Esophagus muscularis mucosa (tissue), 4 donors: ENCODE measurements at regions not wholly inside any gene's neighbourhood (a gene's known extent, or its start where the extent isn't known, plus 50 kb on each side); places are given as distances from the start of the nearest gene placed in this dataset.

Experiments used
- DNase-seq: peaks from one replicate; pipeline ENCODE4 v3.0.0-alpha.2; 2017; ENCODE audit errors: extremely low spot score
- H3K27ac ChIP-seq, 4 donors: fragments of 200-600 bp; sonication (generic); replicated peaks in 1 of 4; 1 replicate in 3 of 4; 2 replicates in 1 of 4; pipeline ENCODE4 v1.5.1; 2016 to 2019; ENCODE audit warnings: mild to moderate bottlenecking in 1 of 4
- H3K27me3 ChIP-seq, 4 donors: fragments of 200-600 bp; sonication (generic); one replicate each; pipeline versions ENCODE4 v1.5.1 to v1.6.0; 2016 to 2019
- H3K36me3 ChIP-seq, 4 donors: fragments of 200-600 bp; sonication (generic); one replicate each; pipeline ENCODE4 v1.5.1; 2016 to 2019
- H3K4me1 ChIP-seq, 4 donors: fragments of 200-600 bp; sonication (generic); one replicate each; pipeline ENCODE4 v1.5.1; 2016 to 2019
- H3K4me3 ChIP-seq, 4 donors: fragments of 200-600 bp; sonication (generic); 1 replicate in 2 of 4; 2 replicates in 2 of 4; pipeline ENCODE4 v1.5.1; 2016 to 2019; ENCODE audit warnings: mild to moderate bottlenecking in 4 of 4, moderate library complexity in 1 of 4
- H3K9me3 ChIP-seq, 4 donors: fragments of 200-600 bp; sonication (generic); 1 replicate in 3 of 4; 2 replicates in 1 of 4; pipeline ENCODE4 v1.5.1; 2016 to 2019
- EP300 ChIP-seq: sonication (generic); formaldehyde crosslinking; IDR thresholded peaks from one replicate; pipeline ENCODE4 v1.6.1; 2017; ENCODE audit warnings: antibody characterized with exemption
- POLR2A ChIP-seq: fragments of 450-650 bp; IDR thresholded peaks from one replicate; pipeline ENCODE4 v1.6.1; 2017; ENCODE audit warnings: antibody characterized with exemption, moderate library complexity, mild to moderate bottlenecking, low read depth
- POLR2AphosphoS5 ChIP-seq, 2 donors: sonication (generic); formaldehyde crosslinking; IDR thresholded peaks; one replicate each; pipeline ENCODE4 v1.6.1; 2017; ENCODE audit warnings: antibody characterized with exemption in 2 of 2
- WGBS: methylation state at CpG from one replicate; pipeline ENCODE4 v1.1.5; 2018; 5-methylcytosine and 5-hydroxymethylcytosine counted together
- intact Hi-C: fragments of 100-400 bp; cut with DNase I; formaldehyde crosslinking; loops from one replicate; pipeline ENCODE4 v1.15.1; 2023
- TF ChIP-seq, protein P1 (sequence below), 3 experiments: fragments of 200-600 bp in 2 of 3; fragments of 450-650 bp in 1 of 3; sonication (generic) in 2 of 3; IDR thresholded peaks; one replicate each; pipeline ENCODE4 v1.5.1; 2017 to 2019; ENCODE audit warnings: antibody characterized with exemption in 3 of 3, mild to moderate bottlenecking in 2 of 3, moderate library complexity in 1 of 3

- intact Hi-C loops = no loop called here
- H3K36me3 ChIP-seq = no peaks in the 10 kb centered on the region
- no peaks in the 10 kb centered on the region for H3K4me1 ChIP-seq
- H3K4me3 ChIP-seq = no peak overlapping the region
- DNase-seq = no peak
- H3K27me3 ChIP-seq = no peaks in the 10 kb centered on the region
- TF ChIP-seq, protein P1, sequence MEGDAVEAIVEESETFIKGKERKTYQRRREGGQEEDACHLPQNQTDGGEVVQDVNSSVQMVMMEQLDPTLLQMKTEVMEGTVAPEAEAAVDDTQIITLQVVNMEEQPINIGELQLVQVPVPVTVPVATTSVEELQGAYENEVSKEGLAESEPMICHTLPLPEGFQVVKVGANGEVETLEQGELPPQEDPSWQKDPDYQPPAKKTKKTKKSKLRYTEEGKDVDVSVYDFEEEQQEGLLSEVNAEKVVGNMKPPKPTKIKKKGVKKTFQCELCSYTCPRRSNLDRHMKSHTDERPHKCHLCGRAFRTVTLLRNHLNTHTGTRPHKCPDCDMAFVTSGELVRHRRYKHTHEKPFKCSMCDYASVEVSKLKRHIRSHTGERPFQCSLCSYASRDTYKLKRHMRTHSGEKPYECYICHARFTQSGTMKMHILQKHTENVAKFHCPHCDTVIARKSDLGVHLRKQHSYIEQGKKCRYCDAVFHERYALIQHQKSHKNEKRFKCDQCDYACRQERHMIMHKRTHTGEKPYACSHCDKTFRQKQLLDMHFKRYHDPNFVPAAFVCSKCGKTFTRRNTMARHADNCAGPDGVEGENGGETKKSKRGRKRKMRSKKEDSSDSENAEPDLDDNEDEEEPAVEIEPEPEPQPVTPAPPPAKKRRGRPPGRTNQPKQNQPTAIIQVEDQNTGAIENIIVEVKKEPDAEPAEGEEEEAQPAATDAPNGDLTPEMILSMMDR (IDR thresholded peaks at IDR 0.05) = no peak
- TF ChIP-seq EP300 (no peak), POLR2AphosphoS5 (IDR thresholded peaks at IDR 0.05) (no peak), POLR2A (no peak)
- peaks cover 0 to 12% (median 4%) of the 10 kb centered on the region in 4 donors for H3K9me3 ChIP-seq
- H3K27ac ChIP-seq = no peak overlapping the region
- 71% methylated on average over 2 of the region's 2 CpGs for WGBS
Observed at GRCh38 chr15:97077975-97078374, 747.5 kb downstream of the NR2F2 start.

DNA sequence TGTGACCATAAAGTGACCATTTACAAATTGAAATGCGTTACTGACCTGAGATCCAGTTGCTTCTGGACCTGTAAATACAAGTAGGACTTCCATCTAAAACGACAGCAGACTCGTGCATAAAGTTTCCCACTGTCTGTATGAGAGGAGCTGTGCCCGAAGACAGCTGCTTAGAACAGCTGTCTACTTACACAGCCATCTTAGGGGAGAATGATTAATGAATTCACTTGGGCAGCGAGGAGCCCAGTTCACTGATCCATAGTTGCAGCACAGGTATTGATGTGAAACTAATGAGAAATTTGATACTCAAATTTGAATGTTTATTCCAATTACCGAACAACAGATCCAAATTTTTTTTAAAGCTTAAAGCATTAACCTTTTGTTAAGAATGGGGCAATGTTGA lies 748.1 kb downstream of the NR2F2 start:
- H3K9me3 ChIP-seq = peaks cover 0 to 12% (median 4%) of the 10 kb centered on the region in 4 donors

DNA sequence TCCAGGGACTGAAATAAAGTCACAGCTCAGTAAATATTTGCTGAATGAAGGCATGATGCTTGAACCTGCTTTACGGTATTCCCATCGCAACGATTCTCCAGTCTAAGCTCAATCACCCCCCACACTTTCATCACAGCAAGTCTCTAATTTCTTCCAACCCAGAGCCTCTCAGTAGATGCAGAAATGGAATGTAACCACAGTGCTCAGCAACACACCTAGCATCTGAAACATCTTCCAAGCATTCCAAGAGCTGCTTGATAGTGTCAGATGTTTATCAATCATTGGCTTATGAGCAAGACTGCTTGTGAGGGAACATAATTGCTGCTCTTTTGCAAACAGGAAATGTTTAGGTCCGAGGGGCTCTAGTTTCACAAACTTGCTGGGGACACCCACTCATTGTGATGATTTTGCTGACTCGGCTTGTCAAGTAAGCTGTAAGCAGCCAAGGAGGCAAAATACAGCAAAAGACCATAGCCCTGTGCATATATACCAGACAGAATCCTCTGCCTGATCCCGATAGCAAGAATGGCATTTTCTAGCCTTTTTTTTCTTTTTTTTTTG lies 751.2 kb downstream of the NR2F2 start:
- TF ChIP-seq, protein P1 (IDR thresholded peaks at IDR 0.05) = no peak
- no peak for TF ChIP-seq POLR2AphosphoS5 (IDR thresholded peaks at IDR 0.05)
- no peak for TF ChIP-seq POLR2A
- no peak for TF ChIP-seq EP300
- intact Hi-C loops = no loop called here
- WGBS = 72% methylated on average over 6 of the region's 6 CpGs

More for the DNA sequence above, 748.1 kb downstream of the NR2F2 start:
- no peaks in the 10 kb centered on the region for H3K4me1 ChIP-seq
- no peaks in the 10 kb centered on the region for H3K36me3 ChIP-seq
- H3K27ac ChIP-seq = no peak overlapping the region
- intact Hi-C loops = no loop called here
- no peak for DNase-seq
- 68% methylated on average over 6 of the region's 6 CpGs for WGBS
- H3K4me3 ChIP-seq = no peak overlapping the region
- H3K27me3 ChIP-seq = no peaks in the 10 kb centered on the region
- TF ChIP-seq POLR2A = no peak
- no peak for TF ChIP-seq POLR2AphosphoS5 (IDR thresholded peaks at IDR 0.05)
- TF ChIP-seq EP300 = no peak
- TF ChIP-seq, protein P1 (IDR thresholded peaks at IDR 0.05) = no peak

DNA sequence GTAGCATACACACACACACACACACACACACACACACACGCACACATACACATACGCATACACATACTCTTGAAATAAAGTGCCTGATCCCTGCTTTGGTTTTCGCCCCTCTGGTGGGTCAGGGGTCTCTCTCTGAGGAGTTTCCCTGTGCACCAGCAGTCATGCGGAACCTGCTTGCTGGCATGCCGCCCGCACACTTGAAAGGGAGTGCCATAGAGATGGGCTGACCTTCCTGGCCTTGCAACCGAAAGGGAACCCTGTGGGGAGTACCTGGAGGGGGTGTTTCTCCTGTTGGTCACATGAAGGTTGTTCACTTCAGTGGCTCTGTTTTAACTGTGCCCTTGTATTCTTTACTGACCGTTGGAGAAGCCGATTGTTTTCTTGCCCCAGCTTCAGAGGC lies 752.3 kb downstream of the NR2F2 start:
- intact Hi-C loops = no loop called here
- H3K4me1 ChIP-seq = peaks cover 0 to 12% (median 4%) of the 10 kb centered on the region in 4 donors
- TF ChIP-seq, protein P1 (IDR thresholded peaks at IDR 0.05) = no peak
- TF ChIP-seq POLR2AphosphoS5 (IDR thresholded peaks at IDR 0.05) (no peak), EP300 (no peak), POLR2A (no peak)
- DNase-seq = no peak
- no peaks in the 10 kb centered on the region for H3K36me3 ChIP-seq
- H3K27me3 ChIP-seq = no peaks in the 10 kb centered on the region
- 83% methylated on average over 9 of the region's 9 CpGs for WGBS
- no peak overlapping the region for H3K4me3 ChIP-seq
- H3K27ac ChIP-seq = no peak overlapping the region
- no peaks in the 10 kb centered on the region for H3K9me3 ChIP-seq

More for the DNA sequence above, 751.2 kb downstream of the NR2F2 start:
- no peaks in the 10 kb centered on the region for H3K9me3 ChIP-seq
- no peak for DNase-seq
- H3K27ac ChIP-seq = no peak overlapping the region
- no peak overlapping the region for H3K4me3 ChIP-seq
- H3K36me3 ChIP-seq = no peaks in the 10 kb centered on the region
- peaks cover 0 to 4% (median 0%) of the 10 kb centered on the region in 4 donors for H3K4me1 ChIP-seq
- H3K27me3 ChIP-seq = no peaks in the 10 kb centered on the region

DNA sequence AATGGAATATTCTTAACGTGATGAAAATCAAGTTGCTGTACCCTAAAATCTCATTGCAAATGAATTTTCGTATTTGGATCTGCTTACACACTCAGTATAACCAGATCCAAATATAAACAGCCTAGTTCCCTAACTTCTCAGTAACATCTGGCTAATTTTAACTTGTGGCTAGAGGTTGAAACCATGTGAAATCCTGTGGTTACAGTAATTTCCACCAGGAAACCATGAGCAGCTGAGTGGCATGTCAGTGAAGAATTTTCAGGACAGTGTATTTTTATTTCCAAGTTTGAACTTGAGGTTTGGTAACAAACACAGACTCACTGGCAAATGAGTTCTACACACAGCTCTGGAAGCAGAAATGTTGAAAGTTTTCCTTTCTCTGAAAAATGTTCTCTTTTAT lies 754.1 kb downstream of the NR2F2 start:
- TF ChIP-seq POLR2A = no peak
- TF ChIP-seq, protein P1 (IDR thresholded peaks at IDR 0.05) = no peak
- 57% methylated on average over 2 of the region's 2 CpGs for WGBS
- no peak for DNase-seq
- H3K27ac ChIP-seq = no peak overlapping the region
- H3K36me3 ChIP-seq = no peaks in the 10 kb centered on the region
- intact Hi-C loops = no loop called here
- H3K27me3 ChIP-seq = no peaks in the 10 kb centered on the region
- no peaks in the 10 kb centered on the region for H3K9me3 ChIP-seq
- H3K4me1 ChIP-seq = peaks cover 0 to 12% (median 4%) of the 10 kb centered on the region in 4 donors
- no peak overlapping the region for H3K4me3 ChIP-seq
